ENCODE measurements at regions not wholly inside any gene's neighbourhood (a gene's known extent, or its start where the extent isn't known, plus 50 kb on each side); places are given as distances from the start of the nearest gene placed in this dataset.

DNA sequence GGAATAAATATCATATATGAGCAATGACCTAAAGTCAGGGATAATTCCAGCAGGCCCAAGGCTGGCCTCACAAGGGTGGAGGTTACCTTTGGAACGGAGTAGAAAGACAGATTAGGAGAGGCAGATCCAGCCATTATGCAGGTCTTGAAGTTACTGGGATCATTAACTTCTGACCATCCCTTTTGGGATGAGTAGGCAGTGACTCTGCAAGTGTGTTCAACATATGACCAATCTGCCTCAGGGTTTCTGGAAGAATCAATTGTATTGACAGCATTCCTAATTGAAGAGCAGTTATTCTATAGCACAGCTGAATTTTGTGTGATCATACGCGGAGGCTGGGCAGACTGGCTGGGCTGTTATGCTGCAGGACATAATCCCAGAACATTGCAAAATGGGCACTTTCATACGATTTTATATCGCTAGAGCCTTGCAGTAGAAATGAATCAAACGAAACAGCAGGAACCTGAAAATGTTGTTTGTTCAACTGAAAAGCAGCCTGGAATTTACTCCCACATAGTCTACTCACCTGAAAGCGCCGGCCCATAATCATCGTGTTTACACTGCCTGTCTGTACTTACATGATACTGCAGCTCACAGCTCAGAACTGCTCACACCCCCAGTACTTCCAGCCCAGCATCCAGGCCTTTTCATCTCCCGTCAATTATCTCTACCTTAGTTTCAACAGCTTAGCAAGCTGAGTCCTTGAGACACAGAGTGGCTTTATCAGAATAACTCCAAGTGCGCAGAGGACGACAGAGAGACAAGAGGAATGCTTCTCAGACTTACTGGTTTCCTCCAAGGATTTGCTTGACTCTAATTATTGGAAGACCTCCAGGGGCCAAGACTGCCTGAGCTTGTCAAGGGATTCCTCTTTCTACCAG lies 556.1 kb downstream of the EFNB2 start:
- DNase-seq (ENCODE audit: low spot score) = no peak

DNA sequence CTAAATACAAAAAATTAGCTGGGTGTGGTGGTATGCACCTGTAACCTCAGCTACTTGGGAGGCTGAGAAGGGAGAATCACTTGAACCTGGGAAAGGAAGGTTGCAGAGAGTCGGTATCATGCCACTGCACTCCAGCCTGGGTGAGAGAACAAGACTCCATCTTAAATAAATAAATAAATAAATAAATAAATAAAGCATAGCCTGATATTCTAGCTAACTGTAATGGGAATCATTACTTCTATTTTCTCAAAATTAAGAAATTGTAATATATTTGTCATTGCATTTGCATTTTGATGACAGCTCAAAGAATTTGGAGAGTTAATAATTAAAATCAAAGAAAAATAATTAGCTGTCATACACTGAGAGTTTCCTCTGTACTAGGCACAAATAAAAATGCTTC lies 561.1 kb downstream of the EFNB2 start:
- no peak for DNase-seq (ENCODE audit: low spot score)

DNA sequence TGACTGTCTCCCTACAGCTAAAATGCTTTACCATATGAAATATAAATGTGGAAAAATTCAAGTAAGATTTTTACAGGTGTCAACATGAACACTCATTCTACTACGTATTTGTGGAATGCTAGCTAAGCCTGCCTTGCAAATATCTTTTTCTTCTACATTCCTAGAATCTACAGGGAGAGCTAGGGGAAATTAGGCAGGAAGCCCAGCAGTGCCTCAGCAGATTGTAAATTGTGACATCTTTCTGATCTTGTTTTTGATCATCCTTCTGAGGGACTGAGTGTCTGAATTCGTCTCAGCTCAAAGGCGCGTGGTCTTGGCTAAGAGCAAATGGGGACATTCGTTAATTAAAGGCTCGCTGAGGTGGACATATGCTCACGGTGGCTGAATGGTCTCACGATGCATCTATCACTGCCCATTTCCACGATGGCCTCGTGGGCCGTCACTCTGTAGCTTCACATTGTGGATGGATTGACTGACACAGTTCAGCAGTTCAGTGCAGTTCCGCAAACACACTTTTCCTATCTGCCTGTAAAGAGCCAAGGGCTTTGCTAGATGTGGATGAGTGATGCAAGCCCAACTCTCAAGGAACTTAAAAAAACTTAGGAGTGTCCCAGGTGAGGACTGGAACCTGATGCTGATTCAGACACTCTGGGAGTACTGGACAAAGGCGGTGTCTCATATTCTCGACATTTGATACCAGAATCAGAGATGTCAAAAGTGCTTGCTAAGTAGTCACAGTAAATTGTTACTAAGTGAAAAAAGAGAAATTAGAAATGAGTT lies 562.5 kb downstream of the EFNB2 start:
- no peak for DNase-seq (ENCODE audit: low spot score)

DNA sequence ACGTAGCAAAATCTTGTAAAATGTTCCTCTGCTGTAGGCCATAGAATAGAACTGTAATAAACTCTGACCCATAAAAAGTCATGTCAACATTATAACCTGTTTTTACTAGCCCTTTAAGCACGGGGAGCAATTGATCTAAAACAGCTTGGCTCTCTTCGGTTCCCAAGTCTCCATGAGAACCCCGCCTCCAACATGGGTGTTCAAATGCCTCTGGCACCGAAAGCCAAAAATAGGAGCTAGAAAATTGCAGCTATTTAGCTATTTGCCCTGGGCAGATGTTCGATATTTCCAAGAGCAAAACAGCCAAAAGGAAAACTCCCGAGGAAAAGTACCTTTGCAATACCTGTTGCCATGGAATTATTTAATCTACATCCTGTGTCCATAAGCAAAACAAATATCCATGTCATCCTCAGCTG lies 563.1 kb downstream of the EFNB2 start:
- DNase-seq (ENCODE audit: low spot score) = no peak

DNA sequence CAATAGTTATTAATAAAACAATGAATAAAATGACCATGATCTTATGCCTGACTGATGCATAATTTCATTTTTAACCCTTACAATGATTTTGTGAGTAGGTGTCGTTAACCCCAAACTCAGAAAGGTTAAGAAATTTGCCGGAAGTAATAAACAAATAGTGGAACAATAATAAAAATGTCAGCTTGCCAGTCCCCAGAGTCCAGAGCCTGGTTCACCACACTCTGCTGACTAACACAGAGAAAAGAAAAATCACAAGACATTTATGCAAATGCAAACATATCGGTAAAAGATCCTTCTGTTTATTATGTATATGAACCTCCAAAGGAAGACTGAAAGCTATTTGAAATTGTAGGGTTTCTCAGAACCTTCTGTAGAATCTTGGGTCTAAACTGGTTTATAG lies 563.7 kb downstream of the EFNB2 start:
- no peak for DNase-seq (ENCODE audit: low spot score)

DNA sequence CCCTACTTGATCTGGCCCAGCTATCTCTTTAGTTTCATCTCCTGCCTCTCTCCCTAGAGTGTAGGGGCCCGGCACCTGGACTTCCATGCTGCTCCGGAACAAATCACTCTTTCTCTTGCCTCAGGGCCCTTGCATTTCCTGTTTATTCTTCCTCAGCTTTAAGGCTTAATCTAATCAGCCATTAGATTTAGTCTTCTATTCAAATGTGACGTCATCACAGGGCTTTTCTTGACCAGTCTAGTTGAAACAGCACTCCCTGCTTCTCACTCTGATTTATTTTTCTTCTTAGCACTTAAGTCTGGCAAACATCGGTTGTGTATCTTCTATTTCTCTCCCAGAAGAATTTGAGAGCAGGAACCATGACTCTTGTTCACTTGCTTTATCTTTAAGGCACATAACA lies 564.1 kb downstream of the EFNB2 start:
- DNase-seq (ENCODE audit: low spot score) = no peak

DNA sequence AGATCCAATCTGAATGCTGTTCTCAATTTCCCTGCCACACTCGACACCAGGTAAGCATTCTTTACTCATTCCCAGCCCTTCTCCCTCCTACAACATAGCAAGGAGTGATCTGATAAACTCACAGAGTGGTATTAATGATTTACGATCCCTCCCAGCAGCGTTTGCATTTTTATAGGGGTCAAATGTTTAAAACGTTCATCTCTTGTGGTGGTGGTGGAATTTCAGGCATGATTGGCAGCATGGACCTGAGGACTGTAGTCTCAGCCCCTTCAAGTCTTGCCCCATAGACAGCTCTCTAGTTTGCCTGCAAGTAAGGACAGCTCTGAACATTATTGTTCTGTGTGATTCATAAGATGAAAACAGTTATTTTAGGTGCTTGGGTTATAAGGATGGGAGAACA lies 565.7 kb downstream of the EFNB2 start:
- DNase-seq (ENCODE audit: low spot score) = no peak

DNA sequence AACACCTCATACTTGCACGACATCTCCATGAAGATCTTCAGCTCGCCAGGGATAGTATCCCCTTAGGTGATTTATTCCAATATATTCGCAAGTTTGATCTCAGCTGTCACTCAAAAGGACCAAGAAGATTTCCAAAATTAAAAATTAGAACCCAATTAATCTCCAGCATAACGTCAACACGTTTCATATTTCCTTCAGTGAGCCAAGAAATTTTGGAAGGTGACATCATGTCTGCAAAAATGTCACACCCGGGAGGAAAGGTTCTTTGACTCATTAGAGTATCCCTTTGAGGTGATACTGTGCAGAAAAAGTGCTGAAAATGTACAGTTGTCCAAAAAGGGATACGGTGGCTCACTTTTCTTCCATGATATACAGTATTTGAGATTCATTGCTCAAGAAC lies 569.6 kb downstream of the EFNB2 start:
- no peak for DNase-seq (ENCODE audit: low spot score)

DNA sequence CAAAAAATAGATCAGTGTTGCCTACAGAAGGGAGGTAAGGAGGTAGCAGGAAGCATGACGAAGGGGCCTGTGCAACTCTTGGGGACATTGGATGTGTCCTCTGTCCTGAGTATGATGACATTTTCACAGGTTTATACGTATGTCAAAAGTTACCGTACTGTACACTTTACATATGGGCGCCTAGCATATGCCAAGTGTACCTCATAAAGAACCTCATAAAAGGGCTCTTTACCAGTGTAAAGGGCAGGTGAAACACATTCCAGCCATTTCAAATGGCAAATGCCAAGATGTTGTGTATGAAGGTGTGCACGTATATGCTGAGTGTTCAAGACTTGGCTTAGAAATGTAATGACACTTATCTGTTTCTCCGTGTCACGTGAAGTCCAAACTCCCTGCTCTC lies 573.4 kb downstream of the EFNB2 start:
- no peak for DNase-seq (ENCODE audit: low spot score)

DNA sequence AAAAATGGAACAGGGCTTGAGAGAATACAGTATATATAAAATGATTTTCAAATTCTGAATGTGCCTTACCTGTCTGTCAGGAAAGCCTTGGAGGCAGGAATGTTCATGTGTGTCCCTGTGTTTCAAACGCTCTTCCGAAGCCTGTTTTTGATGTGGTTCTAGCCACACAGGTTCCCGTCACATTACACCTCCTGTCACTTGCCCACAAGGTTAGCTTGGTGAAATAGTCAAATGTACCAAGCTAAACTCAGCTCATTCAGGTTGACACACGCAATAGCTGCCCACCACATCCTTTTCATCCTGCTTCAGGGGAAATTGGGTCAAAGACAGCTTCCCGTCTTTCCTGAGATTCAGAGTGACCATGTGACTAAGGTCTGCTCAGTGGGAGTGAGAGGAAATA lies 574.0 kb downstream of the EFNB2 start:
- no peak for DNase-seq (ENCODE audit: low spot score)

DNA sequence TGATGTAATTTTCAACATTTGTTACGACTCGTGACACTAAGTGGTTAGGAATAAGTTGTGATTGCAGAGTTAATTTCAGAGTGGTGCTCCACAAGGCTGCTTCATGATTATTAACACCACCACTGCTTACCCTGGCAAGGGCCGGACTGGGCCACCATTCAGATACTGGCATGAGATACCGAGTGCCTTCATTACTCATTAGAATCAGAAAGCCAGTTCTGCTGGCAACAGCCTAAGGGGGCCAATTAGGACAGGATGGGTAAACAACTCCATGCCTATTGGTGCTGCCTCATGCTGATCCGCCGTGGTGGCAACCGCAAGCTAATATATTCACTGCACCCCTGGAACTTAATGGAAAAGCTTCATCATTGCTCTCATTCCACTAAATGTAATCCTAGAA lies 575.1 kb downstream of the EFNB2 start:
- no peak for DNase-seq (ENCODE audit: low spot score)

DNA sequence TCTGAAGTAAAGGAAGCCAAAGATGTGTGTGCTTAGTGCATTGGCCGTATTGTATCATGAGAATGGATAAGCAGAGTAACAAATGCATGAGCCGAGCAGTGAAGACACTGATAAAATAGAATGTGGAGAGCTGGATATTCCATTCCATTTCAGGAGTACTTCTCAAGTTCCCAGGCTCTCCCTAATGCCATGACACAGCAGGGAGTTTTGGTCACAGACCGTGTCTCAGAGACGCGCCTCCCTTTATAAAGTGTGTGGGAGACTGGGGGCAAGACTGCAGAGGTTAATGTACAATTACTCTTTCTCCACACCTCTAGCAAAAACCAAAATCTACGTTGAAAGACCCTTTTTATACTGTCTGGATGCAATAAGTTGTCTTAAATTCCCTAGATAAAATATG lies 575.6 kb downstream of the EFNB2 start:
- DNase-seq (ENCODE audit: low spot score) = no peak

DNA sequence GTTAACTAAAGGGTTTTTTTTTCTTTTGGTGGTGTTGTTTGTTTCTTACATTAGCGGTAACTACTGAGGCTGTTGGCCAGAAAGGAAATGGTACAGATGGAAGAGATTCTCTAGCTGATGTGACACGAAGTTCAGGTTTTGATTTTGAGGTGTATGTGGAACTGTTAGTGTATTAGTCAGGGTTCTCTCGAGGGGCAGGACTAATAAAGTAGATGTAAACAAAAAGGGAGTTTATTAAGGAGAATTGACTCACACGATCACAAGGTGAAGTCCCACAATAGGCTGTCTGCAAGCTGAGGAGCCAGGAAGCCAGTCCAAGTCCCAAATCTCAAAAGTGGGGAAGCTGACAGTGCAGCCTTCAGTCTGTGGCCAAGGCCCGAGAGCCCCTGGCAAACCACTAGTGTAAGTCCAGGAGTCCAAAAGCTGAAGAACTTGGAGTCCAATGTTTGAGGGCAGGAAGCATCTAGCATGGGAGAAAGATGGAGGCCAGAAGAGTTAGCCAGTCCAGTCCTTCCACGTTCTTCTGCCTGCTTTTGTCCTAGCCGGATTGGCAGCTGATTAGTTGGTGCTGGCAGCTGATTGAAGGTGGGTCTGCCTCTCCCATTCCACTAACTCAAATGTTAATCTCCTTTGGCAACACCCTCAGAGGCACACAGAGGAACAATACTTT lies 577.6 kb downstream of the EFNB2 start:
- DNase-seq (ENCODE audit: low spot score) = no peak

DNA sequence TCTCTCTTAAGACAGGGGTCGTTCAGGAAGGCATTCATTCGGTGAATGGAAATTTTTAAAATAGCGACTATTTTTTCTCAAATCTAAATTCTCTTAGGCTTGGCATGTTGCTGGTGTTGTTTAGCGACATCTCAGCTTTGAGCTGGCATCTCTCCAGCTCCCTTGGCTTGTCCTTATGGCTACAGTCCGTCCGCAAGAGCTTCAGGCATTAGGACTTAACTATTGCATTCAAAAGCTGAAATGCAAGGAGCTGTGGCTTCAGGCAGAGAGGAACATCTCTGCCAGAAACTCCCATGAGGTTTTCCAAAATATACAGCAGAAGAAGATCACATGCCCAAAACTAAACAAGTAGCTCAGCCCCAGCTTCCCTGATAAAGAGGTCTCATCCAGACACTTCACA lies 578.5 kb downstream of the EFNB2 start:
- no peak for DNase-seq (ENCODE audit: low spot score)

DNA sequence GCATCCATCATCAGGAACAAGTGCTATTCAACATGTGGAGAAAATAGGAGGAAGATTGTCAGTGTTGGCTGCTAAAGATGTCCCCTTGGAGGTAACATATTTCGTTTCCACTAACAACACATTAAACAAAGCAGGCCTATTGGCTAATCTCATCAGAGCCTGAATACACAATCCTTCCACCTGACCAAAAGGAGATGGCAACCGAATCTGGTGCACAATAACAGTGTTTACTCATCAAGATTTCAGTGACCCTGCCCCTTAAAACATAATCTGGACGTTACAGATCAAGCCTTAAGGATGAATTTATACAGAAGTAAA lies 582.5 kb downstream of the EFNB2 start:
- no peak for DNase-seq (ENCODE audit: low spot score)

DNA sequence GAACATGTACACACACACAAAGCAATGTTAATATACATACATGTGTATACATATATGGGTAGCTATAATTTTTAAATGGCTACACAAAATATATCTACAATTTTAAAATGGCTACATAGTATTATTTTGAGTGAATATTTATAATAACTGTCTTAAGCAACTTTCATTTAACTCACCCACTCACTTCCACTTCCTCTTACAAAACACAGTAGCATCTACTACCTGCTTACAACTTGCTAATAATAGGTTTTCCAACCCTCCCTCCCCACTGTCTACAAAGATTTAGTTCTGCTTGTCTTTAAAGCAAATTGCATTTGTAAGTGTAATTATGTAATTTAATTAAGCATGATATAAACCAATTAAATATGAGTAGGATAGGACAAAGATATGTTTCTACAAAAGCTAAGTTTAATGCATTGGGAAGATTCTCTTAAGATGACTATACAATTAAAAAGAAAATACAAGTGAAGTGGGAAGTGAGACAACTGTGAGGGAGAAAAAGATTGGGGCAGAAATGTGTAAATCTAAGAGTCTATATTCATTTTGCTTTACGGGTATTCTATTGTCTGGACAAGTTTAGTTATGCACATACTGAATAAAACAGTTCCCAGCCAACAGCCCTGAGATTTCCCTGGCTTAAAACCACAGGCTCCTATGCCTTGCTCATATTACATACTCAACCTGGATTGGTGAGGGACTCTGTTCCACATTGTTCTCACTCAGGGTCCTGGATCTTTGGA lies 583.1 kb downstream of the EFNB2 start:
- DNase-seq (ENCODE audit: low spot score) = no peak

DNA sequence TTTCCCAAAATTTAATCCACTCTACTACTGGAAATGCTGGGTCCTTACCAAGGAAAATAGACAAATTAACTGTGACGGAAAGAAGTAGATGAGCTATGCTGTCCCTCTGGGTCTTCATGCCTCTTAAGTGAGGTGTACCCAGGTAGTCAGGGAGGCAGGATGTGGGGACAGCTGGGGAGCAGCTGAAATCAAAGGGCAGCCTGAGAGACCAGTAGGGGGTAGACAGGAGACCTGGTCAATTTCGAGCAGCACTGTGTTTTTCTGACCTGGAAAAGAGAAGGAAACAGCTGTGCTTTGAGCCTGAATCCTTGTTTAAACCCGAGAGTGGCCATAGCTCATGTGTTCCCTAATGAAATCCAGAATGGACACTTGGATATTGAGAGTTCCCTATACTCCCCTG lies 587.3 kb downstream of the EFNB2 start:
- no peak for DNase-seq (ENCODE audit: low spot score)

DNA sequence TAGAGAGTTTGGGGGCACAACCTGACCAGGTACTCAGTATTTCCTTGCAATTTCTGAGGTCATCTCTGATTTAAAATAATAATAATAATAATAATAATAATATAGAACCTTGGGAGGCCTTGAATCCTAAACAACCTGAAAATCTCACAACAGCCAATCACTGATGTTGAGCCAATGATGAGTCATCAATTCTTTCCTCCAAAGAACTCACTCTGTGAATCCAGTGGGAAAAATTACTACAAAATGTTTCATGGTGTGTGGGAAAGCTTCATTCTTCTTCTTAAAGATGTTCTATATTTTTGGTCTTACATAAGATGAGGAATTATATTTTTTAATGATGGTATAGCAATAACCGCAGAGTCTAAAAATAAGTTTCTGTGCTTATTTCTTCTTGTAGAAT lies 594.6 kb downstream of the EFNB2 start:
- DNase-seq (ENCODE audit: low spot score) = no peak

DNA sequence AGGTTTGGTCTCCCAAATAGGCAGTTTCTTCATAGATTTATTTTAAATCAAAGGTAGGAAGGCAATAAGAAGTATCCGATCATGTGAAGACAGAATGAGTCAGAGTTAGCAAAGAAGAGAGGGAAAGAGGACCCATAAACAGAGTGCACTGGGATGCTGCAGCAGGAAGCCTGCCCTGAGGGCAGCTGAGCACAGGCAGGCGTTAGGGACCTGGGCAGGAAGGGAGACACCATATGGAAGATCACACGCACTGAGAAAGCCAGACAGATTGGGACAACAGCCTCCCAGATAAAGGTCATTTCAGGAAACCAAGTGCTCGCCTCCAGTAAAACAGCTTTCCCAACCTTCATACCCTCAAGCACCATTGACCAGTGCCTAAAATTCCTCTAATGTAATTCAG lies 598.0 kb downstream of the EFNB2 start:
- DNase-seq (ENCODE audit: low spot score) = no peak

DNA sequence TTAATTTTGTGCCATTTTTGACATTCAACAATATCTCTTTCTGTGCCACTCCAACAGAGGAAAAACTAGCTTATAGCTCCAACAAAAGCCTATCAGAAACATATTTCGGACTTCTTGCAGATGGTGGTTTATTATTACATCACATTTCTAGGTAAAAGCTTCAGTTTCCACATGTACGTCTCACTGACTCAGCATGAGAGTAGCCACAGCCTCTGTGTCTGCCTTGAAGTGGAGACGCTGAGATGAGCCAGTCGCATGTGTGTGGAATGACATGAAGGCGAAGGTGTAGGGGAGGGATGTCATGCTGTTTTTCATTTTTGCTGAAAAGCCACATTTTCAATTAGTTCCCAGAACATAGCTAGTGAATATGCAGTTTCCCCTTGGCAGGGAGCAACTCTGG lies 598.6 kb downstream of the EFNB2 start:
- no peak for DNase-seq (ENCODE audit: low spot score)

DNA sequence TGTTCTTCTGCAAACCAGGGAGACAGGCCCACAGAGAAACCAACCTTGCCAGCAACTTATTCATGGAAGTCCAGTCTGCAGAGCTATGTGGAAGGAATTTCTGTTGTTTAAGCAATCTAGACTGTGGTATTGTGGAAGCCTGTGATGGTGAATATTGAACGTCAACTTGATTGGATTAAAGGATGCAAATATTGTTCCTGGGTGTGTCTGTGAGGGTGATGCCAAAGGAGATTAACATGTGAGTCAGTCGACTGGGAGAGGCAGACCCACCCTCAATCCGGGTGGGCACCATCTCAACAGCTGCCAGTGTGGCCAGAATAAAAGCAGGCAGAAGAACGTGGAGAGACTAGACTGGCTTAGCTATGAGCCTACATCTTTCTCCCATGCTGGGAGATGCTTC lies 606.0 kb downstream of the EFNB2 start:
- no peak for DNase-seq (ENCODE audit: low spot score)

DNA sequence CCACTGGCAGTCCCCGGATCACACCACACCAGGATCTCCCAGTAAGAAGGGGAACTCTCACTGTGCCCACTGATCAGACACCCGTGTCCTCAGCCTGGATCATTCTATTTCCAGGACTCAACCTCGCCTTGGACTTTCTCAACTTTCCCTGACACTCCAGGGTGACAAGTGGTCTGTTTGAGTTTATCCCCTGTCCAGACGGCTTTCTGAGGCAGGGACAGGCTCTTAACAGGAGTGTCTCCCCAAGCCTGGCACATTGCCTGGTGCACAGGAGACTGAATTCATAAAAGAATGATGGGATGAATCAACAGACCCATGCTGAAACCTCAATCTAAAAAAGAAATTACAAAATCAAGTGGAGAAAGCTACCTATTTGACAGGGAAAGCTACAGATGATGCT lies 606.6 kb downstream of the EFNB2 start:
- no peak for DNase-seq (ENCODE audit: low spot score)

DNA sequence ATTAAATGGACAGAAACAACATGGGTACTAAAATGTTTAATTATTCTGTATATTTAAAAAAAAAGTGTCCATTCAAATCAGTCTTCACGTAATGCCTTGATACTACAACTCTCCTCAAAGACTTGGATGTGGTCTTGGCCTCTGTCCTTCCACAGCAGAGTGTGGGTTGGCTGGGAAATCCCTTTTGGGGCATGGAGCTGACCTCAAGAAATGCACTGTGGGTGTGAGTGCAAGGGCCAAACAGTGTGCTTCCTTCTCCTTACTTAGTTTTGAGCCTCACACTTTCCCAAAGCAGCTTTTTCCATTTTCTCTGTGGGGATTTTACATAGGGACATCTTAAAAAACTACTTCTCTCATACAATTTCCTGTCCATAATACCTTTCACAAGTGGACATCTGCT lies 607.4 kb downstream of the EFNB2 start:
- DNase-seq (ENCODE audit: low spot score) = no peak
